Activated B cell treated with CpG ODN at 0.5 μM for 24 hours (primary cell): ENCODE measurements at regions not wholly inside any gene's neighbourhood (a gene's known extent, or its start where the extent isn't known, plus 50 kb on each side); places are given as distances from the start of the nearest gene placed in this dataset.

ENCODE experiments used
- ATAC-seq: fragments of 200-7000 bp; cut with Tn5 transposase; one replicate; pipeline ENCODE4 v1.10.0; 2021; ENCODE audit warnings: low read depth, mild to moderate bottlenecking, moderate library complexity
- CTCF ChIA-PET: fragments of 350-600 bp; sonication (Branson Sonifier 250); formaldehyde crosslinking; loops from one replicate; lab custom pipeline; 2021; ENCODE audit warnings: antibody characterized with exemption; lab: Charles Lee
- POLR2A ChIA-PET: fragments of 350-600 bp; sonication (Branson Sonifier 250); formaldehyde crosslinking; loops from one replicate; lab custom pipeline; 2021; ENCODE audit warnings: antibody characterized with exemption; lab: Charles Lee
- DNase-seq: peaks from one replicate; pipeline ENCODE4 v3.0.0; 2022
- H3K27ac Mint-ChIP-seq: one replicate; pipeline ENCODE4 v1.8.0; 2020; ENCODE audit warnings: mixed read lengths
- H3K27me3 Mint-ChIP-seq: one replicate; pipeline ENCODE4 v1.8.0; 2021; ENCODE audit warnings: mixed read lengths
- H3K36me3 Mint-ChIP-seq: one replicate; pipeline ENCODE4 v1.8.0; 2021; ENCODE audit warnings: low read depth, mixed read lengths
- H3K4me1 Mint-ChIP-seq: one replicate; pipeline ENCODE4 v1.8.0; 2021; ENCODE audit warnings: mixed read lengths
- H3K4me3 Mint-ChIP-seq: one replicate; pipeline ENCODE4 v1.8.0; 2020; ENCODE audit warnings: mild to moderate bottlenecking, mixed read lengths
- H3K9me3 Mint-ChIP-seq: one replicate; pipeline ENCODE4 v1.8.0; 2020; ENCODE audit warnings: mixed read lengths
- intact Hi-C: fragments of 100-400 bp; cut with micrococcal nuclease; formaldehyde crosslinking; loops from one replicate; pipeline ENCODE4 v1.15.1; 2024
- TF ChIP-seq, protein P1 (sequence below): fragments of 200-600 bp; IDR thresholded peaks from one replicate; pipeline ENCODE4 v1.8.0; 2022; ENCODE audit warnings: antibody characterized with exemption, mild to moderate bottlenecking

DNA sequence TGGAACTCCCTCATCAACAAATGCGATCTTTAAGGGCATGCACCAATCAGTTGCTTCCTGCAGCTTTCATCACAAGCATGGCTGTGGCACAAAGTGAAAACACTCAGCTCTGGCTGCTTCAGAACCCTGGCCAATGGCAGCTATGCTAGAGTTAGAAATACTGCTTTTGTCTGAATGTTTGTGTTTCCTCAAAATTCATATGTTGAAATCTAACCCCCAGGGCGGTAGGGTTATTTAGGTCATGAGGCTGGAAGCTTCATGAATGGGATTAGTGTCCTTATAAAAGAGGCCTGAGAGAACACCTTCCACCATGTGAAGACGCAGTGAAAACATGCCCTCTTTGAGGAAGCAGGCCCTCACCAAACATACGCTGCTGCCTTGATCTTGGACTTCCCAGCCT lies 453.9 kb downstream of the SNAPC1 start:
- H3K36me3 Mint-ChIP-seq = no peaks in the 10 kb centered on the region
- ChIA-PET POLR2A (no interaction called here), CTCF (no interaction called here)
- TF ChIP-seq, protein P1, sequence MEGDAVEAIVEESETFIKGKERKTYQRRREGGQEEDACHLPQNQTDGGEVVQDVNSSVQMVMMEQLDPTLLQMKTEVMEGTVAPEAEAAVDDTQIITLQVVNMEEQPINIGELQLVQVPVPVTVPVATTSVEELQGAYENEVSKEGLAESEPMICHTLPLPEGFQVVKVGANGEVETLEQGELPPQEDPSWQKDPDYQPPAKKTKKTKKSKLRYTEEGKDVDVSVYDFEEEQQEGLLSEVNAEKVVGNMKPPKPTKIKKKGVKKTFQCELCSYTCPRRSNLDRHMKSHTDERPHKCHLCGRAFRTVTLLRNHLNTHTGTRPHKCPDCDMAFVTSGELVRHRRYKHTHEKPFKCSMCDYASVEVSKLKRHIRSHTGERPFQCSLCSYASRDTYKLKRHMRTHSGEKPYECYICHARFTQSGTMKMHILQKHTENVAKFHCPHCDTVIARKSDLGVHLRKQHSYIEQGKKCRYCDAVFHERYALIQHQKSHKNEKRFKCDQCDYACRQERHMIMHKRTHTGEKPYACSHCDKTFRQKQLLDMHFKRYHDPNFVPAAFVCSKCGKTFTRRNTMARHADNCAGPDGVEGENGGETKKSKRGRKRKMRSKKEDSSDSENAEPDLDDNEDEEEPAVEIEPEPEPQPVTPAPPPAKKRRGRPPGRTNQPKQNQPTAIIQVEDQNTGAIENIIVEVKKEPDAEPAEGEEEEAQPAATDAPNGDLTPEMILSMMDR = no peak
- DNase-seq (no peak), ATAC-seq (no peak)
- H3K4me1 Mint-ChIP-seq = no peaks in the 10 kb centered on the region
- no peak overlapping the region for H3K27ac Mint-ChIP-seq
- no peak overlapping the region for H3K4me3 Mint-ChIP-seq
- no peaks in the 10 kb centered on the region for H3K9me3 Mint-ChIP-seq
- intact Hi-C loops = no loop called here
- H3K27me3 Mint-ChIP-seq = peaks cover 11% of the 10 kb centered on the region

DNA sequence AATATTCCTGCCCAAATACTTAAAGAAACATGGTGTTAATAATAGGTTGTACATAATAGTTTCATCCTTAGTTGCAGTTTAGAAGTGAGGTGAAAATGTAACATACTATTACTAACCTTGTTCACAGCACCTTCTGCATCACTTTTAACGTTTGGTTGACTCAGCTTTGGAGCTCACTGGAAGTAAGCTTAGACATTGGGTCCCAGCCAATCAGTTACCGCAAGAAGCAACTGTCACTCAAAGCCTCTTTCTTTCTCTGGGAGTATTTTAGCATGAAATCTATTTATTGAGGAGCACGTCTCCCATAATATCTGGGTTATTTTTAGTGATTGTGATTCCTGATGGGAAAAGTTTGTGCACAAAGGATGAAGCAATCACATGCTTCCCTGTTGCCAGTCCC lies 472.6 kb downstream of the SNAPC1 start:
- intact Hi-C loops = no loop called here
- peaks cover 1% of the 10 kb centered on the region for H3K27me3 Mint-ChIP-seq
- DNase-seq (no peak), ATAC-seq (no peak)
- POLR2A ChIA-PET = no interaction called here
- no peak overlapping the region for H3K4me3 Mint-ChIP-seq
- no peak overlapping the region for H3K27ac Mint-ChIP-seq
- H3K36me3 Mint-ChIP-seq = no peaks in the 10 kb centered on the region
- H3K9me3 Mint-ChIP-seq = peaks cover 20% of the 10 kb centered on the region
- CTCF ChIA-PET = no interaction called here
- TF ChIP-seq, protein P1 = no peak
- H3K4me1 Mint-ChIP-seq = no peaks in the 10 kb centered on the region

DNA sequence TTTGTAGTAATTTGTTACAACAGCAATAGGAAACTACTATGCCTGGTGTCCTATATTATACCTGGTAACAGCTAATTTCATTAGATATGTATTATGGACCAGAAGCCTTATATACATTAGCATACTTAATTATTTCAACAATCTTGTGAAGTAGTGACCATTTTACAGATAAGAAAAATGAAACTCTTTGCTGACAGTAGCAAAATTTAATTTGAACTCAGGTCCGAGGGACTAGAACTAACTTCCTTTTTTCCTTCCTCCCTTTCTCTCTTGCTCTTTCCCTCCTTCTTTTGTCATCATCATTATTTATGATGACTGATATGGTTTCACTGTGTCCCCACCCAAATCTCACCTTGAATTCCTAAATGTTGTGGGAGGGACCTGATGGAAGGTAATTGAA lies 482.0 kb downstream of the SNAPC1 start:
- no peaks in the 10 kb centered on the region for H3K36me3 Mint-ChIP-seq
- peaks cover 2% of the 10 kb centered on the region for H3K27me3 Mint-ChIP-seq
- no peaks in the 10 kb centered on the region for H3K9me3 Mint-ChIP-seq
- no peaks in the 10 kb centered on the region for H3K4me1 Mint-ChIP-seq
- no peak for ATAC-seq
- H3K4me3 Mint-ChIP-seq = no peak overlapping the region
- CTCF ChIA-PET = no interaction called here
- no peak overlapping the region for H3K27ac Mint-ChIP-seq
- POLR2A ChIA-PET = no interaction called here
- DNase-seq = no peak
- TF ChIP-seq, protein P1 = no peak
- intact Hi-C loops = no loop called here

DNA sequence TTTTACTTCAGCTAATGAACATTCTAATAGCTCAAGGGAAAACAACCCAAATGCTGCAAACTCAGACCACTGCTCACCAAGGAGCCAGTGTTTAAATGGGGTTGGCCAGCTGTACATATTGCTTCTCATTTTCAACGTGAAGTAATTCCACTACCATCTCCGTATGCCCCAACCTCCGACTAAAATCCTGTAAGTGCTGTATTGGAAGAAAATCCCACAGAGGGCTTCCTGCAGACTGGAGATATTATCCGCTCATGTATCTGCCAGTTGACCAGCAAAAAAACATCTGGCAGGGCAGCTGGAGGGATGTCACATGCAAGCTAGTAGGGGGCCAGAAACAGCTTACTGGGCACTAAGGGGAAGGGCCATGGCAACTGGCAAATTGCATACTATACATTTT lies 485.0 kb downstream of the SNAPC1 start:
- H3K9me3 Mint-ChIP-seq = no peaks in the 10 kb centered on the region
- no peaks in the 10 kb centered on the region for H3K4me1 Mint-ChIP-seq
- ATAC-seq (no peak), DNase-seq (no peak)
- intact Hi-C loops = no loop called here
- TF ChIP-seq, protein P1 = no peak
- H3K27me3 Mint-ChIP-seq = peaks cover 2% of the 10 kb centered on the region
- CTCF ChIA-PET = no interaction called here
- no peak overlapping the region for H3K4me3 Mint-ChIP-seq
- H3K36me3 Mint-ChIP-seq = no peaks in the 10 kb centered on the region
- POLR2A ChIA-PET = no interaction called here
- no peak overlapping the region for H3K27ac Mint-ChIP-seq

DNA sequence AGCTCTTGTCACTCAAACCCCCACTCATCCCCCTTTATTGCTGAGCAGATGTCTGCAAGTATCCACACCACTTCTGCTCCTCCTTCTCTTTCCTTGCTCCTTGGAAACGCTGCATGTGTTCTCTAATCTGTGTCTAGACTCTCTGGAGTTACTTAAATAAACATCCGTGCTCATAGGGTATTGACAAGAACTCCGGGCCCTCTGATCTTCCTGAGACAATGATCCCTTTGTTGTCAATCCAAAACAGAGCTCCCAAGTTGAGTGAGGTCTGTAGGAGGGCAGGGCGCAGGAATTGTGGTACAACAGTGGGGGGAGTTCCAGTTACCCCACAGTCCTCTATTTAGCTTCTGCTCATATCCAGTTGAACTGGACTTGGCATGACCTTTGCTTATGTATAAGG lies 489.0 kb downstream of the SNAPC1 start:
- CTCF ChIA-PET = no interaction called here
- ATAC-seq (no peak), DNase-seq (no peak)
- intact Hi-C loops = no loop called here
- Mint-ChIP-seq H3K36me3 (no peaks in the 10 kb centered on the region), H3K9me3 (no peaks in the 10 kb centered on the region), H3K27me3 (peaks cover 4% of the 10 kb centered on the region), H3K4me3 (no peak overlapping the region), H3K4me1 (no peaks in the 10 kb centered on the region), H3K27ac (no peak overlapping the region)
- POLR2A ChIA-PET = no interaction called here
- TF ChIP-seq, protein P1 = no peak
